Loucy (cell line): ENCODE measurements at regions not wholly inside any gene's neighbourhood (a gene's known extent, or its start where the extent isn't known, plus 50 kb on each side); places are given as distances from the start of the nearest gene placed in this dataset.

Experiments
- CTCF ChIP-seq: fragments of 200-600 bp; sonication (generic); conservative IDR thresholded peaks from 2 replicates; pipeline ENCODE4 v1.5.1; 2014; ENCODE audit warnings: mild to moderate bottlenecking, antibody characterized with exemption, low read length
- EZH2phosphoT487 ChIP-seq: fragments of 200-600 bp; IDR thresholded peaks from 2 replicates; pipeline ENCODE4 v1.6.1; 2018; ENCODE audit warnings: antibody characterized with exemption, mild to moderate bottlenecking, moderate library complexity, borderline replicate concordance

GRCh38 chr2:143908843-143909242, 611.1 kb downstream of the ZEB2 start:
- TF ChIP-seq EZH2phosphoT487, result no peak
- no peak for TF ChIP-seq CTCF
